ENCODE measurements at regions not wholly inside any gene's neighbourhood (a gene's known extent, or its start where the extent isn't known, plus 50 kb on each side); places are given as distances from the start of the nearest gene placed in this dataset.

DNA sequence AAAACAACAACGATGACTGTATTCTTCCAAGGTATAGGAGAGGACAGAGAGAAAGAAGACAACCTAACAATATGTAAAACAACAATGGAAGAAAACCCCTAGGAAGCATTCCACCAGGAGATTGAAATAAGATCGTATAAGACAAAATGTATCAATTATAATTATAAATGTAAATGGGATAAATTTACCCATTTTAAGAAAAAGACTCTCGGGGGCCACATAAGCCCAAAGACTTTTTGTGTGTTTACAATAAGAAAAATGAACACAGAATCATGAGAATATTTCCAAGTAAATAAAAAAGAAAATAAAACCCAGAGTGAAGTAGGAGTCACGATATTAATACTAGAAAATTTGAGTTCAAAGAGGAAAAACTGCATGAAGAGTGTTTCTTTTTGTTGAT, 126.4 kb downstream of the ASB1 start:
- no peak for DNase-seq (ENCODE audit: low read depth in 1 of 2, low spot score in 1 of 2)
- Histone ChIP-seq H3K27ac (replicated peaks) (no peak overlapping the region), H3K4me3 (replicated peaks; ENCODE audit: insufficient read depth, low read length) (no peak overlapping the region), H3K27me3 (ENCODE audit: insufficient read depth, poor library complexity, severe bottlenecking) (no peaks in the 10 kb centered on the region)
- TF ChIP-seq POLR2AphosphoS5 (IDR thresholded peaks at IDR 0.05; ENCODE audit: low read depth) (no peak), GABPA (IDR thresholded peaks at IDR 0.05; ENCODE audit: low read depth) (no peak), REST (IDR thresholded peaks at IDR 0.05; ENCODE audit: insufficient replicate concordance, low read depth) (no peak), SPI1 (IDR thresholded peaks at IDR 0.05; ENCODE audit: borderline replicate concordance, low read depth) (no peak)
- TF ChIP-seq, protein P1, sequence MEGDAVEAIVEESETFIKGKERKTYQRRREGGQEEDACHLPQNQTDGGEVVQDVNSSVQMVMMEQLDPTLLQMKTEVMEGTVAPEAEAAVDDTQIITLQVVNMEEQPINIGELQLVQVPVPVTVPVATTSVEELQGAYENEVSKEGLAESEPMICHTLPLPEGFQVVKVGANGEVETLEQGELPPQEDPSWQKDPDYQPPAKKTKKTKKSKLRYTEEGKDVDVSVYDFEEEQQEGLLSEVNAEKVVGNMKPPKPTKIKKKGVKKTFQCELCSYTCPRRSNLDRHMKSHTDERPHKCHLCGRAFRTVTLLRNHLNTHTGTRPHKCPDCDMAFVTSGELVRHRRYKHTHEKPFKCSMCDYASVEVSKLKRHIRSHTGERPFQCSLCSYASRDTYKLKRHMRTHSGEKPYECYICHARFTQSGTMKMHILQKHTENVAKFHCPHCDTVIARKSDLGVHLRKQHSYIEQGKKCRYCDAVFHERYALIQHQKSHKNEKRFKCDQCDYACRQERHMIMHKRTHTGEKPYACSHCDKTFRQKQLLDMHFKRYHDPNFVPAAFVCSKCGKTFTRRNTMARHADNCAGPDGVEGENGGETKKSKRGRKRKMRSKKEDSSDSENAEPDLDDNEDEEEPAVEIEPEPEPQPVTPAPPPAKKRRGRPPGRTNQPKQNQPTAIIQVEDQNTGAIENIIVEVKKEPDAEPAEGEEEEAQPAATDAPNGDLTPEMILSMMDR (IDR thresholded peaks at IDR 0.05; ENCODE audit: insufficient read depth, low read length): no peak

DNA sequence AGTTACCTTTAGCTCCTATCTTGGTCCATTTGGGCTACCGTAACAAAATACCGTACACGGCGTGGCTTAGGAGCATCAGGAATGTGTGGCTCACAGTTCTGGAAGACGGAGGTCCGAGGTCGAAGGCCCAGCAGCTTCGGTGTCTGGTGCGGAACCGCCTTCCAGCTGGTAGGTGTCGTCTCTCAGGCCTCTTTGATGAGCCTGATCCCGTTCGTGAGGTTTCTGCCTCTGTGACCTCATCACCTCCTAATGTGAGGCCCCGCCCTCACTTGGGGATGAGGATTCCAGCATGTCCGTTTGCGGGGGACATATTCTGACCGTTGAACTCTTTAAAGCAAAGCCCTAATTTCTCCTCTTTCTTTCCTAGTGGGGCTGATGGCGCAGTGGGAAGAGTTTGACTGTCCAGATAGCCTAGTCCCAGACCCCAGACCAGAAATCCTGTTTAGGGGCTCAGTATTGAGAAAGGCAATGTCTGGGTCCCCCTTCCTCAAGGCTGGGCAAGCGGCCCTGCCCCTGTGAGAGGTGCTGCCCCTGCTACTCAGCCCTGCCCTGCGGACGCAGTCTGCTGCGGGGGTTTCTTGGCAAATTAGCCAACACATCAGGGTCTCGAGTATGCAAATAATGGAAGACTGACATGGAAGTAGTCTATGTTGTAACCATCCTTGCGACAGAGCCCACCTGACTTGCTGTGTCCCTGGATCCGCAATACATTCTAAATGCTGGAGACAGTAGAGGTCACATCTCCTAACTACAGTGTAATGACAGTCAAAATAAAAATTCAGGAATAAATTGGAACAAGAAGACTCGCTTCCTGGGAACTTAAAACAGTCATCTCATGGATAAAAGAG, 128.0 kb downstream of the ASB1 start:
- Histone ChIP-seq H3K4me3 (replicated peaks; ENCODE audit: insufficient read depth, low read length) (no peak overlapping the region), H3K27ac (replicated peaks) (no peak overlapping the region), H3K27me3 (ENCODE audit: insufficient read depth, poor library complexity, severe bottlenecking) (no peaks in the 10 kb centered on the region)
- no peak for DNase-seq (ENCODE audit: low read depth in 1 of 2, low spot score in 1 of 2)
- TF ChIP-seq POLR2AphosphoS5 (IDR thresholded peaks at IDR 0.05; ENCODE audit: low read depth): no peak
- TF ChIP-seq, protein P1 (IDR thresholded peaks at IDR 0.05; ENCODE audit: insufficient read depth, low read length): no peak
- TF ChIP-seq GABPA (IDR thresholded peaks at IDR 0.05; ENCODE audit: low read depth): no peak
- no peak for TF ChIP-seq REST (IDR thresholded peaks at IDR 0.05; ENCODE audit: insufficient replicate concordance, low read depth)
- no peak for TF ChIP-seq SPI1 (IDR thresholded peaks at IDR 0.05; ENCODE audit: borderline replicate concordance, low read depth)

DNA sequence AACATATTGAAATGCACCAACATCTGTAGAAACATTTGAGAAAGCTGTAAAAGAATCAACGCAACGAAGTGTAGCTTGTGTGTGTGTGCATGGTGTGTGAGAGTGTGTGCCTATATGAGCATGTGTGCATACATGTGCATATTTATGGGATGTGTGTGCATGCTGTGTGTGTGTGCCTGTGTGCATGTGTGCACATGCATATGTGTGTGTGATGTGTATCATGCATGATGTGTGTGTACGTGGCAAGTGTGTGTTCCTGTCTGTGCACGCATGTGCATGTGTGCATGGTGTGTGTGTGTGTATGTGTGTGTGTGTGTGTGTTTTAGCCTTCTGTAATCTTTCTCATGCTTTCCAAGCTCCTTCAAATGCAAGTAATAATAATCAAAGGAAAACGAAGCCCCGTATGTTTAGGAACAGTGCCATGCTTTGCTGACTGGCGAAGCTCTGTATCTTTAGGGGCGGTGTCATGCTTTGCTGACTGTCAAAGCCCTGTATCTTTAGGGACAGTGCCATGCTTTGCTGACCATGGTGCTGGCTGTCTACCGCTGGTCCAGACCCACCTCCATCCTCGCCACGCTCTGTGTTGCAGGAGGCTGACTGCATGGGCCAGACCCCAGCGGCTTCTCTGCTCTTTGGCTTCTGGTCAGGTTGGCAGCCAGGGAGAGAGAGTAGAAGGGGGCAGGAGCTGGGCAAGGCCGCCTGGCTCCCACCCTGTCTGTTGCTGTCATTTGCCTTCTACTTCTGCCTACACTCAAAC, 129.2 kb downstream of the ASB1 start:
- H3K27ac ChIP-seq (replicated peaks): no peak overlapping the region
- H3K27me3 ChIP-seq (ENCODE audit: insufficient read depth, poor library complexity, severe bottlenecking): no peaks in the 10 kb centered on the region
- TF ChIP-seq REST (IDR thresholded peaks at IDR 0.05; ENCODE audit: insufficient replicate concordance, low read depth) (peak; percentile 77), POLR2AphosphoS5 (IDR thresholded peaks at IDR 0.05; ENCODE audit: low read depth) (no peak)
- H3K4me3 ChIP-seq (replicated peaks; ENCODE audit: insufficient read depth, low read length): no peak overlapping the region
- no peak for DNase-seq (ENCODE audit: low read depth in 1 of 2, low spot score in 1 of 2)

Measured in HL-60 (cell line).